NCI-H1417 (cell line): ENCODE measurements at regions not wholly inside any gene's neighbourhood (a gene's known extent, or its start where the extent isn't known, plus 50 kb on each side); places are given as distances from the start of the nearest gene placed in this dataset.

Experiments
- DNase-seq, 3 experiments: peaks; one replicate each; lab custom pipeline; 2025; lab: John Stamatoyannopoulos, UW

DNA sequence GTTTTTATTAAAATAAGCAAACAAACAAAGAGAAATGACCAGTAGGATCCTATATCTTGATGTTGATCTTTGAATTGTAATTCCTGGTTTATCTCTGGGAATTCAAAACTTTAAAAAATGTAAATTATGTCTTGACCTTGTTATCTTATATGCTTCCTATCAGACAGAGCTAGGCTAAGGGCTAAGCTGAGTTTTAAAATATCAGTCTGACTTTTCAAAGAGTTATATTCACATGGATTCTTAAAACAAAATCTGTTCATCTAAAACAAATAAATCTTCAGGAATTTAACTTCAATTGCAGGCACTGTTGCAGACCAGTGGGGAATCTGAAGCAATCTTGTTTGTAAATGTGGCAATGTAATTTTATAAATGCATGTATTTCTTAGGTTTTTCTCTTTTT is 1144.1 kb downstream of the LRFN5 start:
- no peak for DNase-seq

GRCh38 chr14:42742084-42742483 is 1135.4 kb downstream of the LRFN5 start:
- no peak for DNase-seq

- peak in 1 of 3 experiments; percentile 68 for DNase-seq
Measured at GRCh38 chr14:42736408-42736807, 1129.7 kb downstream of the LRFN5 start.

DNA sequence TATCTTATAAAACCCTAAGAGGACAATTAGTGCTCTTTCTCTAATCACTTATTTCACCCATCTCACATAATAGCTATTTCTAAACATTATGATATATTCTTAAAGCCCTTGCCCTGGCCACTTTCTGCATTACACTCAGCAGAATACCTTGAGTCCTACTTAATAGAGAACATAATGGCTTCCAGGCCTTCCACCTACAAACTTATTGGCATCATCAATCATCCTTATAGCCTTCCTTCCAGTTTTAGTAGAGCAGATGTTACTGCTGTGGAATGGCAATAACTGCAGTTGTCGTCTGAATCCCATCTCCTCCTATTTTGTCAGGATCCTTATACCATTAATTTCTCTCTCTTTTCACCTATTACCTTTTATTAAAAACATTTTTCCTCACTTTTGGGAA is 1127.4 kb downstream of the LRFN5 start:
- peak in 1 of 3 experiments; percentile 27 for DNase-seq

- DNase-seq: no peak
Measured at GRCh38 chr14:42732005-42732404, 1125.3 kb downstream of the LRFN5 start.

DNA sequence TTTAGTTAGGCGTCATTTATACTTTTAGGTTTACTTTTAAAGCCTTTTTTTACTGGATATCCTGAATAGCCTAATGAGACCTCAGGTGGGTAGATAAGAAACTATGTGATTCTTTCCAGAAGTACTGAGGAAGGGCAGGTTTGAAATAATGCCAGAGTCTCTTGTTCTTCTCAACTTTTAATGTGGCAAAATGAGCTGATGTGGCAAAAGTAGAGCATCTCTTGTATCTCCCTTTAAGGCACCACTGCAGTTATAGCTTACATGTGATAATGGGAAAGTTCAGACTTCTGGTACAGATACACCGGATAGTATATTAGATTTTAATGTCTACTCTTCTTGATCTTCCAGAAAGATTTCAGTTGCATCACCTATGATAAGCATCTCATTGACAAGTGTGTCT is 1124.8 kb downstream of the LRFN5 start:
- no peak for DNase-seq

DNA sequence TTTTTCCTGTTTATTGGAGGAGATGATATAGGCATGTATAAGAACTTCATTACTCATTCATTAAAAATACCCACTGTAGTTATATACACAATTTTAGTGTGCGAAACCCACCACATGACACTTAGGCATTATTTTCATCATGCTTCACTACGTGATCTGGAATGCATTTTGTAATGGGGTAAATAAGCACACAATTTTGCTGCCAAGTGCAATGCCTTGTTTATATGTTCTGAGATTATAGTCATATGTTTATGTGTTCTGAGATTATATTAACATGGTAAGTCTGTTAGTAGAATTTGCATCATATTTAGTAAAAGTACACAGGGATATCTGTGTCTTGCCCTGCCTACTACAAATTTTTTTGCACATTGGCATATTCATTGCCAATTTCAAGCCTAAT is 1123.0 kb downstream of the LRFN5 start:
- DNase-seq: no peak

DNA sequence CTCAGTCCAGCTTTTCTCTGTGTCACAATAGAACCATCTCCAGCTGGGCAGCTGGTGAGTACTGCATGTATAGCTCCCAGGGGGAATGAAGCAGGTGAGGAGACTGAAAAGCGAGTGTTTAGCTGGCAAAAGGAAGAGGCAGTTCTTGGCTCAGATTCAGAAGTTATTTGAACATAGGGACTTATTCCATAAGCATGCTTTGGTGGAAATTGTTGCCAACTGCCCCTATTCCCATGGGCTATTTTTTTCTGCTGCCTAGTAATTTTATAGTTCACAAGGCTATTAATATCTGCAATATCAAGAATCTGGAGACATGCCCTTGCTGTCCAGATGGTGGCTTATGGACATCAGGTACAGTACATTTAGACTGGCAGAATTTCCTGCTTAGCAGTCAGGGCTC is 1112.7 kb downstream of the LRFN5 start:
- peak; percentile 75 to 96 (median 96) for DNase-seq

- no peak for DNase-seq
Measured at GRCh38 chr14:42715316-42715715, 1108.6 kb downstream of the LRFN5 start.

DNA sequence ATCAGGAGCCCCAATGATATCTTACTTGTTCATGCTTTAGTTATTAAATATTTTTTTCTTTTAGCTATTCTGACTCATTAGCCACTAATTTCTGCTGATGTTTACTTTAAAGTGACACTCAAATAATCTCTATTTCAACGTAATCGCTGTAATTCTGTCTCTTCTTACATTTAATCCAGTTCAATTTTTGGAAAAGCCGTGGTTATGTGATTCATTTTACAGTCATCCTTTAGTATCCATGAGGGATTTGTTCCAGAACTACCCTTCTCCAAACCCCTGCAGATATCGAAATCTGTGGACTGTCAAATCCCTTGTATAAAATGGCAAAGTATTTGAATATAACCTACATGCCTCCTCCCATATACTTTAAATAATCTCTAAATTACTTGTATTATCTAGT is 1103.4 kb downstream of the LRFN5 start:
- no peak for DNase-seq

DNA sequence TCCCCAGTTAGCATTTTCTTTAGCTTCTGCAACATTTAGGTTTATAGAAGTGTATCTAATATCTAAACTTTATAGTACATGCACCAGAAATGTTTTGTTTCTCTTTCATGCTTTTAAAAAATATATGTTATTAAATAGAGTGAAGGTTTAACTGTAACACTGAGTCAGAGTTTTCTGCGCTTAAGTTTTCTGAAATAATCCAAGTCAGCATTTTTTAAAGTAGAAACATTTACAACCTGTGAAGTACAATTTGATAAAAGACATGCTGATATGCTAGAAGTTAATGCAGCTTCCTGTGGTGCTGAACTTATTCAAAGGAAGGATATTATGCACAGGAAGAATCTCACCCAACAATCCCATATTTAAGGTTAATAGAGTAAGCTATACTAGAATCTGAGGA is 1096.8 kb downstream of the LRFN5 start:
- no peak for DNase-seq

- DNase-seq: no peak
Measured at GRCh38 chr14:42687421-42687820, 1080.7 kb downstream of the LRFN5 start.

GRCh38 chr14:42683707-42684106 is 1077.0 kb downstream of the LRFN5 start:
- DNase-seq: no peak

DNA sequence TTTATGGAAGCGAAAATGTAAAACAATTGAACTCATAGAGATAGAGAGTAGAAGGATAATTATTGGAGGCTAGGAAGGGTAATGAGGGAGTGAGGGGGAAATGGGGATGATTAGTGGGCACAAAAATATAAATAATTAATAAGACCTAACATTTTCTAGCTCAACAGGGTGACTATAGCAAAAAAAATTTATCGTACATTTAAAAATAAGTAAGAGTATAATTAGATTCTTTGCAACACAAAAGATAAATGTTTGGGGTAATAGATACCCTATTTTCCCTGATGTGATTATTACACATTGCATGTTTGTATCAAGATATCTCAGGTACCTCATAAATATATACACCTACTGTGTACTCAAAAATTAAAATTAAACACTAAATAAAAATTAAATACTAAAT is 1070.0 kb downstream of the LRFN5 start:
- DNase-seq: no peak

DNA sequence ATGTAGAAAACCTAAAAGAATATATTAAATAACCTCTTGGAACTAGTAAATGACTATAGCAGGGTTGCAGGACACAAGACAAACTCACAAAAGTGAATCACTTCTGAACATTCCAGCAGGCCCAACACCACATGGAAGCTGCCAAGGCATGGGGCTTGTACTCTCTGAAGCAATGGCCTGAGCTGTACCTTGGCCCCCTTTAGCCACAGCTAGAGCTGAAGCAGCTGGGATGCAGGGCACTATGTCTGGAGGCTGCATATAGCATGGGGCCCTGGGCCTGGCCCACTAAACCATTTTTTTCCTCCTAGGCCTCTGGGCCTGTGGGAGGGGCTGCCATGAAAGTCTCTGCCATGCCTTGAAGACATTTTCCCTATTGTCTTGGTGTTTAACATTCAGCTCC is 1067.3 kb downstream of the LRFN5 start:
- DNase-seq: no peak

DNA sequence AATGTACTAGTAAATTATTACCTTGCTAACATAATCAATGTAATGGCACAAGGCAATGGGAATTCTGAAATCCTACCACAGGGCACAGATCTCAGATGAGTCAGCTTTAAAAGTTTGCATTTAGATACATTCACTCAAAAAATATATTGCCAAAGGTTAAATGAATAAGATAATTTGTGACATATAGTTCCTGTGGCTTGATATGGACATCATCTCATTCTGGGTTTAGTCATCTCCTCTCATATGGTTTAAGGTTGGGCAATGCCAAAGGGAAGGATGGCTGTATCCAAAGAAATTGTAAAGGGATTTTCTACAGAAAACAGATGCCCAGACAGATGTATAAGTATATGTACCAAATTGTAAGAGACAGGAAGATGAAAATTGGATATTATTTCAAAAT is 1065.0 kb downstream of the LRFN5 start:
- no peak for DNase-seq

- peak in 2 of 3 experiments; percentile 13 to 23 for DNase-seq
Measured at GRCh38 chr14:42665083-42665482, 1058.4 kb downstream of the LRFN5 start.

- DNase-seq: no peak
Measured at GRCh38 chr14:42664190-42664589, 1057.5 kb downstream of the LRFN5 start.

- DNase-seq: no peak
Measured at GRCh38 chr14:42654707-42655106, 1048.0 kb downstream of the LRFN5 start.

DNA sequence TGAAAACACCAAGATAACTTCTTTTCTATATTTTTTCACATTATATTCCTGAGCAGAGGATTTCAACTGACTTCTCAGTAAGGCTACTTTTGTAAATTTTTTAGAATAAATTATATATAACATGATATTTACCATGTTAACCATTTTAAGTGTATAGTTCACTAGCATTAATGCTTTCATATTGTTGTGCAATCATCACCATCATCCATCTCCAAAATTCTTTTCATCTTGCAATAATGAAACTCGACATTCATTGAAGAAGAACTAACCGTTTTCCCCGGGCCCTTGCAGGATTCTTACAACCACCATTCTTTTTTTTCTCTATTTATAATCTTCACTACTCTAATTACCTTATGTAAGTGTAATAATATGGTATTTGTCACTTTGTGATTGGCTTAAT is 1036.1 kb downstream of the LRFN5 start:
- no peak for DNase-seq

DNA sequence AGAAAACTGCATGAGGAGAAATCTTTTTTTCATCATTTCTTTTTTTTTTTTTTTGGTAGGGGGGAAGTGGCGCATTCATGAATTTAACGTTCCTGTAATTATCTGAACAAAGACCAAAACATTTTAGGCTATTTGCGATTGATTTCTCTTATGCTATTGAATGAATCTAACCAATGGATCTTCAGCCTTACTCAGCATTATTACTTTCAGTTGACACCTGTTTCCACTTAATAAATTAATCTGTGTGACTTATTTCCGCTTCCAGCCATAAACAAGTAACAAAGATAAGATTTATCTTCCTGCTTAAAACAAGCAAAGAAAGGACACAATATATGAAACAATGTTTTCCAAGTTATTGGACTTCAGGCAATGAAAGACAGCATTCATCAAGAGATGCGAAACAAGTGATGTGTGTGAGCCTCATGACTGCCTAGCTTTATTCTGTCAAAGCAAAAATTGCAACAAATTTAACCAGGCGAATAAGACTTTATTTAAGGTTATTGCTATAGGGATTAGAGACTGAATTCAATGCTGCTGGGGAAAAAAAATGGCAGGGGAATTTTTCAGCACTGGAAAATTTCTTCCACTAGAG is 1026.9 kb downstream of the LRFN5 start:
- DNase-seq: no peak

DNA sequence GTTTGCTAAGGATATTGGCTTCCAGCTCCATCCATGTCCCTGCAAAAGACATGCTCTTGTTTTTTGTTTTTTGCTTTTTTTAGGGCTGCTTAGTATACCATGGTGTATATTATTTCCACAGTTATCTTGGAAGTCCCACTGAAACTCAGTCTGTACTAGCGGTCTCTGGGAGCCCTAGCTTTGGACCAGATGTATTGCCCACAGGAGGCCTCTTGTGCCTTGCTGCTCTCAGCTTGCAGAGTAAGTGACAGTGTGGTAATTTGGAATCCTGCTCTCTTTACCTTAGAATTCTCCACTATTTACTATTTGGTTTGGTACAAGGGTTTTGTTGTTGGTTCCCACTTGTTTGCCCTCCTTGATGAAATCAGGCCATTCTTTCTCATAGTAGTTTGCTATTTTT is 1022.9 kb downstream of the LRFN5 start:
- DNase-seq: peak in 1 of 3 experiments; percentile 35

- DNase-seq: no peak
Measured at GRCh38 chr14:42628602-42629001, 1021.9 kb downstream of the LRFN5 start.

- no peak for DNase-seq
Measured at GRCh38 chr14:42626986-42627385, 1020.3 kb downstream of the LRFN5 start.
